Activated CD4-positive, alpha-beta T cell treated with anti-CD3 and anti-CD28 coated beads for 36 hours (primary cell): ENCODE measurements at regions not wholly inside any gene's neighbourhood (a gene's known extent, or its start where the extent isn't known, plus 50 kb on each side); places are given as distances from the start of the nearest gene placed in this dataset.
"Not testable (repeated sequence)": the region's sequence is repeated elsewhere in the genome, so short reads cannot be mapped to it uniquely, and the experiment has no call there.

Source experiments
- ATAC-seq: fragments of 200-7000 bp; cut with Tn5 transposase; one replicate; pipeline ENCODE4 v1.10.0; 2021; ENCODE audit warnings: mild to moderate bottlenecking, moderate library complexity
- CTCF ChIA-PET: fragments of 350-600 bp; sonication (Branson Sonifier 250); formaldehyde crosslinking; loops from one replicate; lab custom pipeline; 2021; ENCODE audit warnings: antibody characterized with exemption; lab: Charles Lee
- POLR2A ChIA-PET: fragments of 350-600 bp; sonication (Branson Sonifier 250); formaldehyde crosslinking; loops from one replicate; lab custom pipeline; 2021; ENCODE audit warnings: antibody characterized with exemption, inconsistent platforms; lab: Charles Lee
- DNase-seq: peaks from one replicate; pipeline ENCODE4 v3.0.0-alpha.2; 2020
- H3K27ac Mint-ChIP-seq: one replicate; pipeline ENCODE4 v1.8.0; 2021; ENCODE audit warnings: mixed read lengths
- H3K27me3 Mint-ChIP-seq: one replicate; pipeline ENCODE4 v1.8.0; 2021; ENCODE audit warnings: mixed read lengths
- H3K36me3 Mint-ChIP-seq: one replicate; pipeline ENCODE4 v1.8.0; 2021; ENCODE audit warnings: low read depth, mixed read lengths
- H3K4me1 Mint-ChIP-seq: one replicate; pipeline ENCODE4 v1.8.0; 2021; ENCODE audit warnings: mixed read lengths
- H3K4me3 Mint-ChIP-seq: one replicate; pipeline ENCODE4 v1.8.0; 2021; ENCODE audit warnings: mild to moderate bottlenecking, moderate library complexity, mixed read lengths
- H3K9me3 Mint-ChIP-seq: one replicate; pipeline ENCODE4 v1.8.0; 2021; ENCODE audit warnings: low read depth, mixed read lengths
- intact Hi-C, 2 experiments: fragments of 100-400 bp; cut with DNase I in 1 of 2; cut with micrococcal nuclease in 1 of 2; formaldehyde crosslinking; loops; one replicate each; pipeline versions ENCODE4 v1.14.2 to v1.15.1; 2022 to 2024; cut with DNase I, micrococcal nuclease

- DNase-seq (no peak), ATAC-seq (no peak)
- Mint-ChIP-seq H3K4me1 (no peaks in the 10 kb centered on the region), H3K36me3 (no peaks in the 10 kb centered on the region), H3K27ac (no peak overlapping the region), H3K9me3 (peaks cover 1% of the 10 kb centered on the region), H3K27me3 (peaks cover 14% of the 10 kb centered on the region), H3K4me3 (no peak overlapping the region)
- ChIA-PET CTCF (interaction anchor here (0.7 kb wide), 1 partner anchor 118 kb away, joined by 3 read pairs; no protein-coding TSS in a partner anchor), POLR2A (no interaction called here)
- intact Hi-C loops = no loop called here
These were observed 476.3 kb upstream of the CADM1 start for GRCh38 chr11:115980337-115981103.

DNA sequence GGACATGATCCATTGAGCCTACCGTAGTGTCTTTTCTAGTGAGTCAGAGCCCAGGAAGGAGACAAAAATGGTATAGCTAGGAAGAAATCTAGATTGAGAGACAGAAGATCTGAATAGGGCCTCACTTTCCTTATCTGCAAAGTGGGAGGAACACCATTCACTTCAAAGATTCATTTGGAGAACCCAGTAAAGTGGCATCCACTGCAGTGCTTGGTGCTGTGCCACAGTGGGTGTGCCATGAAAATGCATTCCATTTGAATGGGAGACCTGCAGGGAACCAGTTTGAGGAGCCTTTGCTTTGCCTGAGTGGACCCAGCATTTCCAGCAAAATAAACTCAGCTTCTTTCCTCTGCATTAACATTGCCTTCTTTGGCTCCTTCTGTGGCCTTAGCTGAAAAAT, 470.5 kb upstream of the CADM1 start:
- POLR2A ChIA-PET = no interaction called here
- DNase-seq (no peak), ATAC-seq (no peak)
- H3K27me3 Mint-ChIP-seq = peaks cover 31% of the 10 kb centered on the region
- no peaks in the 10 kb centered on the region for H3K36me3 Mint-ChIP-seq
- H3K4me3 Mint-ChIP-seq = no peak overlapping the region
- no peaks in the 10 kb centered on the region for H3K4me1 Mint-ChIP-seq
- no peak overlapping the region for H3K27ac Mint-ChIP-seq
- peaks cover under 1% of the 10 kb centered on the region for H3K9me3 Mint-ChIP-seq
- intact Hi-C loops = no loop called here
- CTCF ChIA-PET = no interaction called here

DNA sequence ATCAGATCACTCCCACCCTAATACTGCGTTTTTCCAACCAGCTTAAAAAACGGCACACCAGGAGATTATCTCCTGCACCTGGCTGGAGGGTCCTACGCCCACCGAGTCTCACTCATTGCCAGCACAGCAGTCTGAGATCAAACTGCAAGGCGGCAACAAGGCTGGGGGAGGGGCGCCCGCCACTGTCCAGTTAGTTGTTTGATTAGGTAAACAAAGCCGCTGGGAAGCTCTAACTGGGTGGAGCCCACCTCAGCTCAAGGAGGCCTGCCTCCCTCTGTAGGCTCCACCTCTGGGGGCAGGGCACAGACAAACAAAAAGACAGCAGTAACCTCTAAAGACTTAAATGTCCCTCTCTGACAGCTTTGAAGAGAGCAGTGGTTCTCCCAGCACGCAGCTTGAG, 463.0 kb upstream of the CADM1 start:
- H3K27me3 Mint-ChIP-seq, ATAC-seq, H3K9me3 Mint-ChIP-seq, H3K27ac Mint-ChIP-seq, POLR2A ChIA-PET, H3K4me3 Mint-ChIP-seq, H3K4me1 Mint-ChIP-seq, DNase-seq, intact Hi-C loops, H3K36me3 Mint-ChIP-seq: not testable (repeated sequence)
- CTCF ChIA-PET = interaction anchor here (0.7 kb wide), 1 partner anchor 150 kb away, joined by 4 read pairs; no protein-coding TSS in a partner anchor

DNA sequence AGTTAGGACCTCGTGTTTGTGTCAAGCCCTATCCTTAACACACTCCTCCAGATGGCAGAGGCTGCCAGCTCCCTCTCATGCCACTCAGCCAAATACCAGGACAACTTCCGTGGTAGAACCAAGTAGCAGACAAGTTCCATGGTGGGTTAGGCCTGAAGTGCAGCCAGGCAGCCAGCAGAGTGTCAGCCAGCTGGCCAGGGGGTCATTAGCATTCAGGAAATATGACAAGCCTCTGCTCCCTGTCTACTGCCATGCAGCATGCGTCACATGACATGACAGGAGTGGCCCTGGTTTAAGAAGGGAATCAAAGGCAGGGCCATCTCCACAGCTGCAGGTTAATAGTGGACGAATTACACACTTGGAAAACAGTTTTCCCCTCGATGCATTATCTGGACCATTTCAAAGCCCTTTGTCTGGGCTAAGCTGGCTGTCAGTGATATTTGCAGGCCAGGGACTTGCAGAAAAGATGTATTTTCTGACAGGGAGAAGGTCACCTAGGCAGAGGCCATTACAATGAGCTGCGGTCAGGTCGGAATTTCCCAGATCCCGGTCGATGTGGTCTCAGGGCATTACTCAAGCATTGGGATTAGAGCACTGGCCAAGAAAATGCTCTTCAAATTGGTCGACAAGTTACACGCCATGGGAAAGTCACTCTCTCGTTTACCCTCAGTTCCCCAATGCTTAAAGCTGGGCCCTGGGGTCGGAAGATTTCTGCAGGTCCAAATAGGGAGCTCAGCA, 461.7 kb upstream of the CADM1 start:
- peaks cover 4% of the 10 kb centered on the region for H3K9me3 Mint-ChIP-seq
- H3K27ac Mint-ChIP-seq = no peak overlapping the region
- POLR2A ChIA-PET = no interaction called here
- no peak overlapping the region for H3K4me3 Mint-ChIP-seq
- no peaks in the 10 kb centered on the region for H3K4me1 Mint-ChIP-seq
- ATAC-seq = no peak
- peaks cover 7% of the 10 kb centered on the region for H3K27me3 Mint-ChIP-seq
- intact Hi-C loops = no loop called here
- no peaks in the 10 kb centered on the region for H3K36me3 Mint-ChIP-seq
- no peak for DNase-seq
- CTCF ChIA-PET = interaction anchor here (0.6 kb wide), 1 partner anchor 358 kb away, joined by 3 read pairs; no protein-coding TSS in a partner anchor

DNA sequence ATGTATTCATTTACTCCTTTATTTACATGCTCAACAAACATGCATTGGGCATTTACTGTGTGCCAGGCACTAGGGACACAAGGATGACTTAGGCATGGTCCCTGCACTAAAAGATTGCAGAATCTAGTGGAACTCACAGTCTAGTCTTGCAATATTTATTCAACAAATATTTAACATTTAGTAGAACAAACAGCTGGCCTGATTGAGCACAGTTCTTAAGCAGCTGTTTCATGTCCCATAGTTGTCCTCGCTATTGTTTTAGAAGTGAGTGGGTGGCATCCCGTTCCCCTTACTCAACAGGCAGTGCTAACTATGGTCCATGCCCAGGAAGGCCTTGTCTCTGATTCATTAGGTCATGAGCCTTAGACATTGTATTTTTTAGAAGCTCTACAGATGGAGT, 459.9 kb upstream of the CADM1 start:
- no peak for ATAC-seq

GRCh38 chr11:115963156-115963555, 458.9 kb upstream of the CADM1 start:
- H3K36me3 Mint-ChIP-seq = no peaks in the 10 kb centered on the region
- ATAC-seq = no peak
- intact Hi-C loops = no loop called here
- H3K27me3 Mint-ChIP-seq = peaks cover 3% of the 10 kb centered on the region
- no peaks in the 10 kb centered on the region for H3K4me1 Mint-ChIP-seq
- POLR2A ChIA-PET = no interaction called here
- DNase-seq = no peak
- H3K4me3 Mint-ChIP-seq = no peak overlapping the region
- CTCF ChIA-PET = no interaction called here
- no peak overlapping the region for H3K27ac Mint-ChIP-seq
- H3K9me3 Mint-ChIP-seq = no peaks in the 10 kb centered on the region

More for the DNA sequence above, 459.9 kb upstream of the CADM1 start:
- ChIA-PET POLR2A (no interaction called here), CTCF (no interaction called here)
- Mint-ChIP-seq H3K4me3 (no peak overlapping the region), H3K27ac (no peak overlapping the region), H3K4me1 (no peaks in the 10 kb centered on the region), H3K36me3 (no peaks in the 10 kb centered on the region), H3K27me3 (peaks cover 7% of the 10 kb centered on the region), H3K9me3 (no peaks in the 10 kb centered on the region)
- intact Hi-C loops = no loop called here
- no peak for DNase-seq

DNA sequence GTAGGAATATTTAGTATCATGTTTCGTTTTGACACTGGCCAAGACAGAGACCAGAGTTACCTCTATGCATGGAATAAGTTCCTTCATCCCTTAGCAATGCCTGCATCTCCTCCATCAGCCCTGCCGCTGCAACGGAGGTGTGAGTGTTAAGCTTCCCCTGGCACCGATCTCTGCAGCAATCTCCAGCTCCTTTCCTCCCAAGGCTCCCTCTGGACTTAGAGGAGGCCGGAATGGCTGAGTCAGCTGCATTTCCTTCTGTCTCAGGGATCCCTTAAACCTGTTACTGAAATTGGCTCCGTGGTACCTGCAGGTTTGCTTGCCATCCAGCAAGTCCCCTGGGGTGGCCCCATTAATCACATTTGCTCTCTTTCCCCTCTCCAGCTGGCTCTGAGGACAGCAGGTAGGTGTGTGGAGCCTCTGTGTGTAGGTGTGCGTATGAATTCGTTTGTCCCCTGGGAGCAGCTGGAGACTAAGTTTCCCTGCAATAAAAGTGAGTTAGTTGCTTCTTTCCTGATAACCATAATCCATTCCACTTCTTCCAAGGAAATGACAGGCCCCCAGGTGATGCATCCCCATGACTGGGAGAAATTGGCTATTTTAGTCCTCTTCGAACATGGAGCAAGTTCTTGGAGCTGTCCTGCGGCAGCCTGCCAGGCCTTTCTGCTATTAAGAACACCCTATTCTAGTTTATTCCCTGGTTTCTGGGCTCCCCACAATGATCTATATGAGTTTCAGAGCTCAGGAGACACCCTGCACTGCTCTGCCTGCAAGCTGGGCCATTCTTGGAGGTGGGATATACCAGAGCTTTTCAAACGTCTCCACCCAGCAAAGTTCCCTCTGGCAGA, 457.2 kb upstream of the CADM1 start:
- POLR2A ChIA-PET = no interaction called here
- DNase-seq (no peak), ATAC-seq (no peak)
- Mint-ChIP-seq H3K36me3 (no peaks in the 10 kb centered on the region), H3K27me3 (peaks cover 2% of the 10 kb centered on the region), H3K27ac (no peak overlapping the region), H3K4me3 (no peak overlapping the region), H3K9me3 (no peaks in the 10 kb centered on the region), H3K4me1 (no peaks in the 10 kb centered on the region)
- CTCF ChIA-PET = interaction anchor here (1.1 kb wide), 1 partner anchor 294 kb away, joined by 3 read pairs; no protein-coding TSS in a partner anchor
- intact Hi-C loops = no loop called here

DNA sequence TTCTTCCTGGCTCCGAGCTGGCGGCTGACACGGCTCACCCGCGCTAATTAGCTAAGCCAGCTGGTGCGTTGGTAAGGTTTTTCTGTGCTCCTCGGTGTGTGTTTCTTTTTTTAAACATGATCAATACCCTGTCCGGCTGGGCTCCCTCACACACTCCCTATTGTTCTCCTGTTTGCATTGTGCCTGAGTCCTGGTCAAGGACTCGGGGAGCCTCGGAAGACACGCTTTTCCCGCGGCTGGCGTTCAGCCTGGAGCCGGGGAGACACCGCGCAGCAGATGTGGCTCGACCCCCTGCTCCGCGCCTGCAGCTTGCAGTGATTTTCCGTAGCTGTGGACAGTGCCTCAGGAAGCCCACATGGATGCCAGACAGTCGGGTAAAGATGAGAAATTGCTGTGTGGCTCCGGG, 454.9 kb upstream of the CADM1 start:
- DNase-seq (no peak), ATAC-seq (no peak)
- ChIA-PET POLR2A (no interaction called here), CTCF (no interaction called here)
- H3K36me3 Mint-ChIP-seq = no peaks in the 10 kb centered on the region
- H3K9me3 Mint-ChIP-seq = no peaks in the 10 kb centered on the region
- H3K27ac Mint-ChIP-seq = no peak overlapping the region
- no peaks in the 10 kb centered on the region for H3K4me1 Mint-ChIP-seq
- H3K4me3 Mint-ChIP-seq = no peak overlapping the region
- peaks cover 2% of the 10 kb centered on the region for H3K27me3 Mint-ChIP-seq
- intact Hi-C loops = no loop called here

DNA sequence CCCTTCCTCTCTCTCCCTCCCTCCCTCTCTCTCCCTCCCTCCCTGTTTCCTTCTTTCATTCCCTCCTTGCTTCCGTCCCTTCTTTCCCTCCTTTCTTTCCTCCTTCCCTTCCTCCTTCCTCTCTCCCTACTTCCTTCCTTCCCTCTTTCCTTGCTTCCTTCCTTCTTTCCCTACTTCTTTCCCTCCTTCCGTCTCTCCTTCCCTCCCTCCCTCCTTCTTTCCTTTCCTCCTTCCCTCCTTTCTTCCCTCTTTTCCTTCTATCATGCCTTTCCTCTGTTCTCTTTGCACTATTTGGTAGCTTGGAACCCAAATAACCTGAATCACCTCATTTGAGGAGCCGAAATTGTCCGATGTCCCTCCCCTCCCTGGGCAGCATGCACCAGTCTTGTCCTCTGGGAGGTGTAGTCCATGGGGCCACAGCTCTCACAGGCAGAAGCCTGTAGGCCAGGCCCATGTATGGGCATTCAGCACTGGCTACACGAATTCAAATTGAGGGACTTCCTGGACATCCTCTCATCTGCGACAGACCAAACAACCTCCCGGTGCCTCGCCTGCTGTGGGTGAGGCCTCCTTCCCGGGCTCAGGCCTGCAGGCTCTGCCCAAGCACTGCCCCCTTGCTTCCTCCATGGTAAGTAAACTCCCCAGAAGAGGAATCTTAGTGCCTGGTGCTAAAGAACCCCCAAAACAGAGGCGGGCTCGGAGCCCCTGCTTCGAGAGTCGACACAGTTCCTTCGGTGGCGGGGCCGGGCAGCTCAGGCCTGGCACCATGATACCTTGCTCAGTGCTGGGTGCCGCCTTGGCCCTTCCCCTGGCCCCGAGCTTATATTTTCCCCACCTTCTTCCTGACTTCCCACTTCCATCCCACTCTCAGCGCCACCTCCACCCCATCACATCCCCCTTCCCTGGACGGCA, 454.1 kb upstream of the CADM1 start:
- Mint-ChIP-seq H3K4me3 (no peak overlapping the region), H3K9me3 (no peaks in the 10 kb centered on the region), H3K27me3 (peaks cover 2% of the 10 kb centered on the region), H3K36me3 (no peaks in the 10 kb centered on the region), H3K27ac (no peak overlapping the region), H3K4me1 (no peaks in the 10 kb centered on the region)
- ATAC-seq (no peak), DNase-seq (no peak)
- CTCF ChIA-PET = no interaction called here
- intact Hi-C loops = no loop called here
- POLR2A ChIA-PET = no interaction called here

DNA sequence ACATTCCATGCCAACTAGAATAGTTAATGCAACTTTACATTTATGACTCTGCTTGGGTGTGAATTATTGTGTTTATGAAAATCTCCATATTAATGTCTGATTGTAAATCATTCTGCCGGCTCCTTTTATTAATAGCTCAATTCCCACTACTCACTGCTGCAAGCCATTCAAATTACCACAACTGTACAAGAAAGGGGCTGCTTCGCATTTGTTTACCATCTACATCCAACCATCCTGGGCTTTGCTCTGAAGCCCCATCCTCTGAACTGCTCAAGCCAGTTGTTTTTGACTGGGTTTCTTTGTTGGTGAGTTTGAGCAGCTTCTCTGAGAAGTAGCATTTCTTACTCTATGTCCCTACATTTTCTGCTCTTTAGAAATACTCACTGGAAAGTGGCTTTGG, 451.6 kb upstream of the CADM1 start:
- no peak for DNase-seq
- intact Hi-C loops = no loop called here
- no peaks in the 10 kb centered on the region for H3K27me3 Mint-ChIP-seq
- H3K9me3 Mint-ChIP-seq = peaks cover 10% of the 10 kb centered on the region
- POLR2A ChIA-PET = no interaction called here
- no peaks in the 10 kb centered on the region for H3K36me3 Mint-ChIP-seq
- H3K4me1 Mint-ChIP-seq = no peaks in the 10 kb centered on the region
- no peak overlapping the region for H3K4me3 Mint-ChIP-seq
- ATAC-seq = no peak
- no peak overlapping the region for H3K27ac Mint-ChIP-seq
- CTCF ChIA-PET = no interaction called here

DNA sequence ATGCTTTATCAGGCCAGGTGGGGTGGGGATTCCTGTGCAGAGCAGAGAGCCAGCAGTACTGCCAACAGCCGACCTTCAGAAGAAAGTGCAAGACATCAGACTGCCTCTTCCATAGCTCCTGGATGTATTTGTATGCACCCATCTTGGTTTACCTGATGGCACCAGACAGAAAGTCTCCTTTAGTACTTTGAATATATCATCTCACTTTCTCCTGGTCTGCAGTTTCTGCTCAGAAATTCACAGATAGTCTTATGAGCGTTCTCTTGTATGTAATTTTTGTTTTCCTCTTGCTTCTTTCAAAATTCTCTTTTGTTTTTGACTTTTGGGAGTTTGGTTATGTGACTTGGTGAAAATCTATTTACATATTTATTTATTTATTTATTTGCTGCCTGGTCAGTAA, 446.4 kb upstream of the CADM1 start:
- POLR2A ChIA-PET = no interaction called here

More for the DNA sequence above, 446.4 kb upstream of the CADM1 start:
- intact Hi-C loops = no loop called here
- ATAC-seq (no peak), DNase-seq (no peak)
- CTCF ChIA-PET = no interaction called here
- Mint-ChIP-seq H3K27ac (no peak overlapping the region), H3K4me1 (no peaks in the 10 kb centered on the region), H3K27me3 (no peaks in the 10 kb centered on the region), H3K4me3 (no peak overlapping the region), H3K36me3 (no peaks in the 10 kb centered on the region), H3K9me3 (peaks cover 22% of the 10 kb centered on the region)
